HG03103 (cell line): ENCODE measurements at regions not wholly inside any gene's neighbourhood (a gene's known extent, or its start where the extent isn't known, plus 50 kb on each side); places are given as distances from the start of the nearest gene placed in this dataset.
"Not testable (repeated sequence)": the region's sequence is repeated elsewhere in the genome, so short reads cannot be mapped to it uniquely, and the experiment has no call there.

Source experiments
- ATAC-seq: cut with Tn5 transposase; IDR thresholded peaks from one replicate; pipeline ENCODE4 v1.9.1; 2021; ENCODE audit warnings: low read depth; ENCODE audit not compliant: unreplicated experiment

DNA sequence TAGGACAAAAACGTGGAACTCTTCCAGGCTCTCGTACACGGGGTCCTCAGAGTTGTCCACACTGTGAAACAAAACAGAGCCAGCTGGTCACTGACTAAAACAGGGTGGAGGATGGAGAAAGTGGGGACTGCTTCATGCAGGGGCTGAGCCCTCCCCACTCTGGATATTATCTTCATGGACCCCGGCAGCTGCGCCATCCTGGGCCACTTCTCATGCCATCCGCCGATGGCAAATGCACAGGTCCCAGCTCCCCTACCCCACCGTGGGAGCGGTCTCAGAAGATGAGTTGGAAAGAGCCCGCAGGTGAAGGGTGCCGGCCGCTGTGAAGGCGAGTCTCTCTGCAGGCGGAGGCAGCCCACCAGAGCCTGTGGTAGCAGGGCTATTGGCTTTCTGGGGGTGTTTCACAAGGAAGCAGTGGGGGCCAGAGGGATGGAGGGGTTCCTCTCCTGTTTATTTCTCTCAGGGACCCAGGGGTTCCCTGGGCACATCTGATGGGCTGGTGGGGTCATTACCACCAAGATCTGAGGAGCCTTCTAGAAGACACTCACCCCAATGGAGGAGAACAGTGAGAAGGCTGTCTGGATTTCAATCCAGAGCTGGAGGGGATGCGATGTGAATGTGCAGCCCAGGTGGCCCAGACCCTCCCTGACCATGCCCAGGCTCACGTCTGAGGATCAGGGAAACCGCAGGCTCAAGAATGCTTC, 177.3 kb downstream of the KLF13 start:
- no peak for ATAC-seq

DNA sequence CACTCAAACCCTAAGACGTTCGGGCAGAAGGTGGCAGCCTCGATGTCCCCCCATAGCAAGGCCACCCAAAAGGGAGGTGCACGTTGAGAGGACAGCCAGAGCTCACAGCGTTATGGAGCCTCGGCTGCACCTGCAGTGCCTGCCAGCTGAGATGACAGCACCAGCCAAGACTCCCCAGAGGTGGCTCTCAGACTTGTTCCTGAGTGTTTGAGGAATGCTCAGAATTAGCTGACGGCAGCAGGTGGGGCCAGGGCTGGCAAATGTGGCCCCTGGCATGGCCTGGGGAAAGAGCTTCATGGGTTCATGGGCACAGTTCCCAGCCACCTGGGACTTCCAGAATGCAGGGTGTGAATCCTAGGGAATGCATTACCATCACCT, 177.8 kb downstream of the KLF13 start:
- ATAC-seq, result no peak

DNA sequence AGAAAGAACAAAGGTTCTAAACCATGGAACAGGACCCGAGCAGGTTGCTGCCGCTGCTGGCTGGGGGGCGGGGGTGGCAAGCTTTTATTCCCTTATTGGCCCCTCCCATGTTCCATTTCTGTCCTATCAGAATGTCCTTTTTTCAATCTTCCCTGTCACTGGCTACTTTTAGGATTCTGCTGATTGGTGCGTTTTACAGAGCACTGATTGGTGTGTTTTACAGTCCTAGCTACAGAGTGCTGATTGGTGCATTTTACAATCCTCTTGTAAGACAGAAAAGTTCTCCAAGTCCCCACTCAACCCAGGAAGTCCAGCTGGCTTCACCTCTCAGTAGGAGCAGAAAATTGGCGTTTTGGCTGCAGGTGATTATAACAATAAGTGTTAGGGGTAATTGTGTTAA, 180.9 kb downstream of the KLF13 start:
- not testable (repeated sequence) for ATAC-seq

DNA sequence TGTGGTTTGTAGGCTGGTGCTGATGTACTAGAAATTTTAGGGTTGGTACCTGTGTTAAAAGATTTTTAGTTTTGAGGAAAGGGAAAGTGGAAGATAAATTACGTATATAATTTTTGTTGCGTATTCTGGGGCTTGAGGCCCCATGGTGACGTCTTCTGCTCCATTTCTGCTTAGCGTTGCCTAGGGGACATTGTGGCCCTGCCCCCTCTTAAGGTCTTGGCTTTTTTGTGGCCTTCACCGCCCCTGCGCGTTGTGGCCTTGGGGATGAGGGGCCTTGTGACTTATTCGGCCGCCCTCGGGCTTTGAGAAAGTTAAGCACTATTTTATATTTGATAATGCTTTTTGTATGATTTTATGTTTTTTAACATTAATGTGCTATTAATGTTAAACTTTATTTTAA, 182.0 kb downstream of the KLF13 start:
- no peak for ATAC-seq

- ATAC-seq, result no peak
These were observed 183.4 kb downstream of the KLF13 start for GRCh38 chr15:31510057-31510456.

- no peak for ATAC-seq
These were observed 185.2 kb downstream of the KLF13 start for GRCh38 chr15:31511707-31512310.

GRCh38 chr15:31513178-31513577, 186.5 kb downstream of the KLF13 start:
- no peak for ATAC-seq

- no peak for ATAC-seq
These were observed 189.8 kb downstream of the KLF13 start for GRCh38 chr15:31516440-31516839.

- no peak for ATAC-seq
These were observed 190.2 kb downstream of the KLF13 start for GRCh38 chr15:31516874-31517273.

DNA sequence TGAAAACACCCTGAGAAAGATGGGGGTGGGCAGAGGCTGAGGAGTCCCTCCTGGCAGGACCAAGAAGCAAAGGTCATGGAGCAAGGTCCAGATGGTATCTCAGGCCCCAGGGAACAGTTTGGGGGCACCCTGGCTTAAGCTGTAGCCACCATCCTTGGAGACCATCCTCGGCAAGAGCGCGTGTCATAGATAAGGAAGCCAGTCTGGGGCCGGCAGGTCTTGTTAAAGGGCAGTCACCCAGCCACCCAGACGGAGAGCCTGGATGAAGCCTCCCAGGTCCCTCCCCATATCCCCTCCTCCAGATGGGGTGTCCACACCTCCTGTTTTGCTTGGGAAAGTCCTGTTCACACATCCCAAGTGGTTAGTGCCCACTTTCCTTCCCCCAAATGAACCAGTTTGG, 191.1 kb downstream of the KLF13 start:
- ATAC-seq, result no peak

GRCh38 chr15:31522028-31522427, 195.4 kb downstream of the KLF13 start:
- ATAC-seq, result no peak

- ATAC-seq, result no peak
These were observed 196.5 kb downstream of the KLF13 start for GRCh38 chr15:31523027-31523654.

GRCh38 chr15:31523655-31524049, 197.0 kb downstream of the KLF13 start:
- ATAC-seq, result no peak

DNA sequence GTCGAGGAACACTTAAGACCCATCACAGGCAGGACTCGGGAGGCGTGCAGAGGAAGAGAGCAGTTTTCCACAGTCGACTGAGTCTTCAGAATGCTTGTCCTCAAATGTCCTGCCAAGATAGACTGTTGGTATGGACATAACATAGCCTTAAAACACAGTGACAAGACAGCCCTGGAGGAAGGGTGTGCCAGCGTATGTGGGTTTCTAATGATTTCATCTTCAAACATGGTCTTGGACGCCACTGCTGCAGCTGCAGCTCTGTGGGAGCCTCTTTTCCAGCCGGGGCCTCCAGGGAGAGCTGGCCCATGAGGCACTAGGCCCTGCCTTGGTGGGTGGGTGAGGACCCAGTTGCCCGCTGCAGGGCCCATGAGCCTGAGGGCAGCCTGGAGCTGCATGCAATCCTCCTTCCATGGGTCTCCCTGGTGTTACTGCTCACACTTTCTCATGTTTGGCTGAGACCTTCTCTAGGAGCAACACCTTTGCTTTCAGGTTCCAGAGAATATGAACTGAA, 198.6 kb downstream of the KLF13 start:
- no peak for ATAC-seq

- ATAC-seq, result no peak
These were observed 199.5 kb downstream of the KLF13 start for GRCh38 chr15:31525988-31526665.

DNA sequence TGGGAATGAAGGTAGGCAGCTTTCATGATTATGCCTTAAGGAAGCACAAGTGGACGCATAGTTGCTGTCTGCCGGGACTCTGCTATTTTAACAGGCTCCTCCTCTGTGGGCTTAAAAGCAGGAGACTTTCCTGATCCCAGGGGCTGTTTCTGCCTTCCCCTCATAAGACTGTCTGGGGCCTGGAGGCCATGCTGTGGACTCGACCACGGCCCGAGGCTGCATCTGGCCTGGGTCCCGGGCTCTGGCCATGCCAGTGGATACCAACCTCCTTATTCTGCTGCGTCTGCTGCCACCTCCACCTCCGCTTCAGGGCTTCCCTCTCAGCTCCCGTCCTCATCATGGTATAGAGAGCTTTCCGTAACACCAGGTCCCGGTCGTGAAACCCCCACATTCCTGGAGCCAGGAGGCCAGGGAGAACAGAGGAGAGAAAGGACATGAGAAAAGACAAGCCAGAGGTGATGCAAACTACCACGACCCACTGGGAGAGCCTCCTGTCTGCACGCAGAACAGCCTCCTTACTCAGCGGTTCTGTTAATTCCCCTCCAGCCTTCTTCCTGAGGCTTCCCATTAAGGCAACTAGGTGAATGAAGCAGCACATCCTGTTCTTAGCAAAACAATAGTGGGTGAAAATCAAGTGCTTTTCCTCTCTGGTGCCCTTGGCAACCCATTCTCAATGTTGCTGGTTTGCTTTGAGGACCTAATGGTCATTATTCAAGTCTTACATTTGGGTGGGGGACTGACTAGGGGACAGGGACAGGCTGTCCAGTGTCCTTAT, 200.5 kb downstream of the KLF13 start:
- no peak for ATAC-seq

GRCh38 chr15:31528846-31529245, 202.2 kb downstream of the KLF13 start:
- ATAC-seq, result no peak

DNA sequence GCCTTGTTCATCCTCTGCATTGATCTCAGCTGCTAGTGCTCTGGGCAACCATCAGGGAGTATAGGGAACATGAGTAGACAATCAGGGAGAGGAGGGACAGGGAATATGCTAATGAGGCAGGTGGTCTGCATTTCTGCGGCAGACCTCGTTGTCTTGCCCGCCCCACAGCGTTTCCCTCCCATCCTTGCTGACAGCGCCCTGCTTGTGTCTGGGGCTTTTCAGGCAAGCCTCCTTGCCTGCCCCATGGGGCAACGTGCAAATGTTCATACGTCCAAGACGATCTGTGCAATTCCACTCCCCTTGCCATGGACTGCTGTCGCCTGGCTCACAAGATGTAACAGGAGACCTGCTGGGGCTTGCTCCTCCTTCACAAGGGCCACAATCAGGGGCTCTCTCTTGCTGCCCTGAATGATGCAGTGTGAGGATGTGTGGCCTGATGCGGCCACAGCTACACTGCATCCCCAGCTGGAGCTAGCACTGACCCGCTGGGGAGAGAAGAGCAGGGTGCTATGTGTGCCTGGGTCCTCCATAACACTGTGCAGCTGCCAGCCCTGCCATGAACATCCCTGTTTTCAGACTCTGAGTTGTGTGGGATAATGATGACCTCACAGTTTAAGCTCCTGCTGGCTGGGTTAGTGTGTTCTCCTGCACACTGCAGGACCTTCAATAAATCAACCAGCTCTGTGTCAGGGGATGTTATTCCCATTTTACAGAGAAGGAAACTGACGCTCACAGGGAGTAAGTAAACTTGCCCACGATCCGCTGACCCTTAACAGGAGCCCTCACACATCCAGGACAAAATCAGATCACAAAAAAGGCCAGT, 211.3 kb downstream of the KLF13 start:
- ATAC-seq, result no peak

GRCh38 chr15:31540633-31541032, 214.0 kb downstream of the KLF13 start:
- ATAC-seq, result no peak

DNA sequence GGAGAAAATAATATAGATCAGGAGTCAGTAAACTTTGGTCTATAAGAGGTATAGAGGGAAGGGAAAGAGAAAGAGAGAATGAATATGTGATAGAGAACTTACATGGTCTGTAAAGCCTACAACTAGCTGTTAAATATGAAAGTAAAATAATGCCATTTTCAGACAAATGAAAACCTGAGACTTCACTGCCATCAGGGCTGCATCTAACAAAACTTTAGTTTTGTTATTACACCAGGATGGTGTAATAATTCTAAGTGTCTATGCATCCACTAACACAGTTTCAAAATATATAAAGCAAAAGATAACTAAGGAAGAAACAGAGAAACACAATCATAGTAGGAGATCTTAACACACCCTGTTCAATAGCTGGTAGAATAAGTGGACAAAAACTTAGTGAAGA, 217.7 kb downstream of the KLF13 start:
- ATAC-seq, result no peak
